Neuronal stem cell (in vitro differentiated cells): ENCODE measurements at regions not wholly inside any gene's neighbourhood (a gene's known extent, or its start where the extent isn't known, plus 50 kb on each side); places are given as distances from the start of the nearest gene placed in this dataset.

Experiments
- DNase-seq: peaks from one replicate; pipeline ENCODE4 v3.0.0-alpha.2; 2013; ENCODE audit warnings: low spot score
- H2AFZ ChIP-seq: one replicate; pipeline ENCODE4 v1.6.1; 2013; ENCODE audit warnings: mild to moderate bottlenecking, low read length, inconsistent platforms
- H2AK5ac ChIP-seq: 2 replicates; pipeline ENCODE4 v1.6.1; 2013; ENCODE audit warnings: low read depth, mild to moderate bottlenecking, inconsistent platforms, low read length, moderate library complexity, mixed read lengths
- H2BK120ac ChIP-seq: 2 replicates; pipeline ENCODE4 v1.6.1; 2013; ENCODE audit warnings: low read depth, mild to moderate bottlenecking, inconsistent platforms, low read length, moderate library complexity, mixed read lengths
- H2BK12ac ChIP-seq: one replicate; pipeline ENCODE4 v1.6.1; 2013; ENCODE audit warnings: low read length, inconsistent platforms
- H2BK15ac ChIP-seq: 2 replicates; pipeline ENCODE4 v1.6.1; 2013; ENCODE audit warnings: mild to moderate bottlenecking, low read length, inconsistent platforms, mixed read lengths
- H2BK5ac ChIP-seq: one replicate; pipeline ENCODE4 v1.6.1; 2013; ENCODE audit warnings: inconsistent platforms, mild to moderate bottlenecking, low read length, moderate library complexity
- H3K14ac ChIP-seq: one replicate; pipeline ENCODE4 v1.6.1; 2013; ENCODE audit warnings: low read length, inconsistent platforms
- H3K18ac ChIP-seq: 2 replicates; pipeline ENCODE4 v1.6.1; 2013; ENCODE audit warnings: low read length, inconsistent platforms
- H3K23ac ChIP-seq: 2 replicates; pipeline ENCODE4 v1.6.1; 2013; ENCODE audit warnings: low read depth, mild to moderate bottlenecking, mixed read lengths, low read length, inconsistent platforms; ENCODE audit not compliant: poor library complexity
- H3K27ac ChIP-seq: replicated peaks from 3 replicates; pipeline ENCODE4 v1.5.1; 2013; ENCODE audit warnings: low read length, inconsistent platforms
- H3K27me3 ChIP-seq, 3 experiments: 2 replicates each; pipeline ENCODE4 v1.6.1; 2013; ENCODE audit warnings: low read length in 3 of 3, mild to moderate bottlenecking in 2 of 3, inconsistent platforms in 1 of 3, low read depth in 1 of 3, mixed read lengths in 1 of 3, moderate library complexity in 1 of 3; ENCODE audit not compliant: control insufficient read depth in 3 of 3, insufficient read depth in 3 of 3
- H3K36me3 ChIP-seq, 2 donors: replicated peaks in 1 of 2; 2 replicates each; pipeline ENCODE4 v1.6.1; 2013; ENCODE audit warnings: low read length in 2 of 2; ENCODE audit not compliant: control insufficient read depth in 2 of 2, insufficient read depth in 2 of 2
- H3K4ac ChIP-seq: 2 replicates; pipeline ENCODE4 v1.6.1; 2013; ENCODE audit warnings: inconsistent platforms, mild to moderate bottlenecking, low read length, moderate library complexity
- H3K4me1 ChIP-seq, 2 donors: 1 replicate in 1 of 2; 2 replicates in 1 of 2; pipeline ENCODE4 v1.6.1; 2013; ENCODE audit warnings: low read length in 2 of 2, low read depth in 1 of 2; ENCODE audit not compliant: control insufficient read depth in 2 of 2, insufficient read depth in 1 of 2
- H3K4me2 ChIP-seq: one replicate; pipeline ENCODE4 v1.6.1; 2013; ENCODE audit warnings: mild to moderate bottlenecking, low read length, inconsistent platforms; ENCODE audit not compliant: insufficient read depth, poor library complexity, severe bottlenecking
- H3K4me3 ChIP-seq, 2 donors: 2 replicates each; pipeline ENCODE4 v1.5.1; 2013; ENCODE audit warnings: low read length in 2 of 2, mild to moderate bottlenecking in 2 of 2, inconsistent platforms in 1 of 2, moderate library complexity in 1 of 2
- H3K79me1 ChIP-seq: one replicate; pipeline ENCODE4 v1.6.1; 2013; ENCODE audit warnings: low read depth, mild to moderate bottlenecking, inconsistent platforms, low read length, moderate library complexity
- H3K9ac ChIP-seq: one replicate; pipeline ENCODE4 v1.6.1; 2013; ENCODE audit warnings: mild to moderate bottlenecking, low read depth, low read length, inconsistent platforms; ENCODE audit not compliant: poor library complexity
- H3K9me3 ChIP-seq, 2 donors: replicated peaks in 1 of 2; 2 replicates each; pipeline versions ENCODE3 to v1.6.1; 2013; ENCODE audit warnings: low read length in 2 of 2, mild to moderate bottlenecking in 2 of 2, inconsistent platforms in 1 of 2, low read depth in 1 of 2, mixed read lengths in 1 of 2, moderate library complexity in 1 of 2; ENCODE audit not compliant: control insufficient read depth in 2 of 2, insufficient read depth in 1 of 2
- H4K8ac ChIP-seq: one replicate; pipeline ENCODE4 v1.6.1; 2013; ENCODE audit warnings: low read depth, mild to moderate bottlenecking, inconsistent platforms, low read length, moderate library complexity
- H4K91ac ChIP-seq: one replicate; pipeline ENCODE4 v1.6.1; 2013; ENCODE audit warnings: low read length, low read depth, mild to moderate bottlenecking, inconsistent platforms; ENCODE audit not compliant: poor library complexity
- WGBS, 2 donors: extraction: QIAGEN DNeasy Blood & Tissue Kit; methylation state at CpG; one replicate each; pipeline ENCODE4 v1.1.7; 2013; ENCODE audit warnings: missing lambda C conversion rate in 2 of 2, mixed read lengths in 1 of 2; ENCODE audit not compliant: insufficient read length in 2 of 2, insufficient replicate concordance in 1 of 2; ENCODE audit errors: extremely low coverage in 2 of 2; 5-methylcytosine and 5-hydroxymethylcytosine counted together

GRCh38 chr20:1722513-1723050, 65.0 kb upstream of the SIRPG start:
- no peak overlapping the region for H2BK12ac ChIP-seq
- no peak overlapping the region for H3K27ac ChIP-seq
- H3K9ac ChIP-seq = no peak overlapping the region
- no peaks in the 10 kb centered on the region for H3K4me1 ChIP-seq
- H3K79me1 ChIP-seq = no peaks in the 10 kb centered on the region
- H3K36me3 ChIP-seq = no peaks in the 10 kb centered on the region
- H3K27me3 ChIP-seq = peaks cover 0 to 8% (median 0%) of the 10 kb centered on the region in 3 experiments
- no peak for DNase-seq
- no peak overlapping the region for H3K14ac ChIP-seq
- no peak overlapping the region for H2BK15ac ChIP-seq
- H3K4me2 ChIP-seq = no peak overlapping the region
- no peak overlapping the region for H4K8ac ChIP-seq
- peaks cover 0 to 4% of the 10 kb centered on the region in 2 donors for H3K9me3 ChIP-seq
- H2AFZ ChIP-seq = no peak overlapping the region
- no peak overlapping the region for H2BK5ac ChIP-seq
- H4K91ac ChIP-seq = no peak overlapping the region
- WGBS, 2 donors = no CpG with 5 or more reads among the region's 2 CpGs
- no peak overlapping the region for H3K4ac ChIP-seq
- H3K4me3 ChIP-seq = no peak overlapping the region
- no peak overlapping the region for H3K18ac ChIP-seq
- H2AK5ac ChIP-seq = no peak overlapping the region
- no peak overlapping the region for H2BK120ac ChIP-seq
- no peak overlapping the region for H3K23ac ChIP-seq

- Histone ChIP-seq H3K18ac (no peak overlapping the region), H3K14ac (no peak overlapping the region), H3K79me1 (no peaks in the 10 kb centered on the region), H3K36me3 (no peaks in the 10 kb centered on the region), H3K4me3 (no peak overlapping the region), H3K4me1 (no peaks in the 10 kb centered on the region), H2BK15ac (no peak overlapping the region), H2AFZ (no peak overlapping the region), H4K91ac (no peak overlapping the region), H2BK12ac (no peak overlapping the region), H4K8ac (no peak overlapping the region), H3K9ac (no peak overlapping the region), H3K9me3 (peaks cover 0 to 4% of the 10 kb centered on the region in 2 donors), H3K27ac (no peak overlapping the region), H3K23ac (no peak overlapping the region), H3K4me2 (no peak overlapping the region), H3K4ac (no peak overlapping the region), H2BK120ac (no peak overlapping the region), H3K27me3 (peaks cover 0 to 8% (median 0%) of the 10 kb centered on the region in 3 experiments), H2AK5ac (no peak overlapping the region), H2BK5ac (no peak overlapping the region)
- no CpG with 5 or more reads among the region's 6 CpGs for WGBS, 2 donors
- no peak for DNase-seq
Observed at GRCh38 chr20:1721687-1722512, 64.3 kb upstream of the SIRPG start.

- Histone ChIP-seq H3K36me3 (no peaks in the 10 kb centered on the region), H2BK120ac (no peak overlapping the region), H2BK15ac (no peak overlapping the region), H3K9me3 (peaks cover 0 to 2% of the 10 kb centered on the region in 2 donors), H3K27ac (no peak overlapping the region), H2AK5ac (no peak overlapping the region), H2AFZ (no peak overlapping the region), H3K4me1 (no peaks in the 10 kb centered on the region), H3K23ac (no peak overlapping the region), H3K18ac (no peak overlapping the region), H3K4me3 (no peak overlapping the region), H4K91ac (no peak overlapping the region), H3K14ac (no peak overlapping the region), H4K8ac (peak overlapping the region; percentile 19), H3K4me2 (no peak overlapping the region), H3K27me3 (peaks cover 0 to 8% (median 0%) of the 10 kb centered on the region in 3 experiments), H2BK5ac (no peak overlapping the region), H3K9ac (no peak overlapping the region), H3K4ac (no peak overlapping the region), H3K79me1 (no peaks in the 10 kb centered on the region), H2BK12ac (no peak overlapping the region)
- no CpG with 5 or more reads among the region's 5 CpGs for WGBS, 2 donors
- DNase-seq = no peak
Observed at GRCh38 chr20:1720845-1721475, 63.4 kb upstream of the SIRPG start.

GRCh38 chr20:1720226-1720625, 62.6 kb upstream of the SIRPG start:
- Histone ChIP-seq H3K9ac (no peak overlapping the region), H3K79me1 (no peaks in the 10 kb centered on the region), H3K4me2 (no peak overlapping the region), H4K91ac (no peak overlapping the region), H3K9me3 (peaks cover 0 to 2% of the 10 kb centered on the region in 2 donors), H2AK5ac (no peak overlapping the region), H2BK120ac (no peak overlapping the region), H3K4me1 (no peaks in the 10 kb centered on the region), H4K8ac (no peak overlapping the region), H3K27ac (no peak overlapping the region), H3K4ac (no peak overlapping the region), H2BK12ac (no peak overlapping the region), H2AFZ (no peak overlapping the region), H3K23ac (no peak overlapping the region), H3K4me3 (no peak overlapping the region), H3K18ac (no peak overlapping the region), H3K27me3 (peaks cover 0 to 8% (median 0%) of the 10 kb centered on the region in 3 experiments), H2BK15ac (no peak overlapping the region), H2BK5ac (no peak overlapping the region), H3K36me3 (no peaks in the 10 kb centered on the region), H3K14ac (no peak overlapping the region)
- no CpG with 5 or more reads among the region's 4 CpGs for WGBS, 2 donors
- no peak for DNase-seq
